ENCODE measurements at regions not wholly inside any gene's neighbourhood (a gene's known extent, or its start where the extent isn't known, plus 50 kb on each side); places are given as distances from the start of the nearest gene placed in this dataset.

DNA sequence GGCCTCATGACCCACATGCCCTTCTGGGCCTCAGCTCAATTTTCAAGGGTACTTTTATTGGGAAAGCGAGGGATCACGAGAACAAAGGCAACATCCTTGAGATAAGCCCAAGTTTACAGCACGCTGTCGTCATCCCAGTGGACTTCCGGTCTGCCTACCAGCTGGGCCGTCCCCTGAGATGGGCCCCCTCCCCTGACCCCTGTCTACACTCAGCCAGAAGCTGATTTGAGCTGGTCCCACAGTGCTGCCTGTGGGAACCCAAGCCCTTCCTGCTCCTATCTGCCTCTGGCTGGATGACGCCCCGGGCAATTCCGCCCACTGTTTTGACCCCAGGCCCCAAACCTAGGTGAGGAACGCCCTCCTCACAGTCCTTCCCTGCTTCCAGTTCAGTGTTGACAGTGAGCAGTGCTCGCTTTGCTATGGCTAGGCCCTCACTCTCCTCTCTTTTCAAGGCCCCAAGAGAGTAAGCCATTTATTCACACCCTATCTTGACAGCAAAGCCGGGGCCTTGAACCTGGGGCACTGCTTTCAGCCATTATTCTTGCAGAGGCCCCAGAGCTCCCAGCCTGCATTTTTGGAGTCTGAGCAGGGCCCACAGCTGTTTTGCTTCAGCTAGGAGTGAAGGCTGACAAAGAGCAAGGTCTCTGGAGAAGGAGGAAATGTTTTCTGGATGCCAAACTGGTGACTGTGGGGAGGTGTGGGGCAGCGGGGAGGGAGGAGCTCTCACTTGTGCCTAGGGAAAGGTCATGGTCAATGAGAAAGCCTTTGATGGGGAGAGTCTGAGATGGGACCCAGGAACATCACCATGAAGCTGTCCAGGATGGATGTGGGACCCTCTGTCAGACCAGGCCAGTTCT lies 164.6 kb upstream of the BCOR start:
- TF ChIP-seq CTCF (IDR thresholded peaks at IDR 0.05): no peak
- ATAC-seq: peak; percentile 24 to 59 (median 44)
- Histone ChIP-seq H3K9me3 (no peaks in the 10 kb centered on the region), H3K4me3 (no peak overlapping the region), H3K27me3 (peaks cover 0 to 27% (median 0%) of the 10 kb centered on the region in 7 donors), H3K4me1 (peaks cover 0 to 29% (median 3%) of the 10 kb centered on the region in 9 donors), H3K27ac (peak overlapping the region in 8 of 10 donors; percentile 5 to 68 (median 42)), H3K36me3 (no peaks in the 10 kb centered on the region)
- DNase-seq: peak; percentile 14 to 47
- intact Hi-C loops (cut with DNase I): loop anchor here in 8 of 10 donors (5.0 to 10.0 kb wide), 6 partner anchors 85 to 528 kb away; partner anchors contain the start of gene BCOR (in 3 of the 8)
- WGBS, 2 donors: 45 to 55% methylated on average over 13 of the region's 13 CpGs

GRCh38 chrX:40261833-40262156 lies 164.0 kb upstream of the BCOR start:
- TF ChIP-seq CTCF (IDR thresholded peaks at IDR 0.05): no peak
- Histone ChIP-seq H3K36me3 (no peaks in the 10 kb centered on the region), H3K9me3 (no peaks in the 10 kb centered on the region), H3K27me3 (peaks cover 0 to 21% (median 0%) of the 10 kb centered on the region in 7 donors), H3K27ac (peak overlapping the region in 3 of 10 donors; percentile 19 to 68 (median 48)), H3K4me1 (peaks cover 0 to 25% (median 2%) of the 10 kb centered on the region in 9 donors), H3K4me3 (no peak overlapping the region)
- DNase-seq (no peak), ATAC-seq (peak in 2 of 8 donors; percentile 16 to 20)
- intact Hi-C loops (cut with DNase I): loop anchor here in 8 of 10 donors (5.0 to 10.0 kb wide), 6 partner anchors 84 to 527 kb away; partner anchors contain the start of gene BCOR (in 3 of the 8)
- 81 to 83% methylated on average over 7 of the region's 7 CpGs for WGBS, 2 donors

- H3K27ac ChIP-seq: no peak overlapping the region
- no peak for TF ChIP-seq CTCF (IDR thresholded peaks at IDR 0.05)
- H3K9me3 ChIP-seq: no peaks in the 10 kb centered on the region
- WGBS, 2 donors: 76 to 78% methylated on average over 13 to 14 of the region's 14 CpGs
- DNase-seq: peak in 1 of 2 donors; percentile 19
- ATAC-seq: peak in 2 of 8 donors; percentile 19 to 28
- peaks cover 0 to 8% (median 0%) of the 10 kb centered on the region in 7 donors for H3K27me3 ChIP-seq
- intact Hi-C loops (cut with DNase I): loop anchor here in 8 of 10 donors (5.0 to 10.0 kb wide), 6 partner anchors 83 to 525 kb away; partner anchors contain the start of gene BCOR (in 3 of the 8)
- no peaks in the 10 kb centered on the region for H3K36me3 ChIP-seq
- H3K4me3 ChIP-seq: no peak overlapping the region
- H3K4me1 ChIP-seq: peaks cover 0 to 19% (median 0%) of the 10 kb centered on the region in 9 donors
Measured at GRCh38 chrX:40260146-40260747, 162.5 kb upstream of the BCOR start.

DNA sequence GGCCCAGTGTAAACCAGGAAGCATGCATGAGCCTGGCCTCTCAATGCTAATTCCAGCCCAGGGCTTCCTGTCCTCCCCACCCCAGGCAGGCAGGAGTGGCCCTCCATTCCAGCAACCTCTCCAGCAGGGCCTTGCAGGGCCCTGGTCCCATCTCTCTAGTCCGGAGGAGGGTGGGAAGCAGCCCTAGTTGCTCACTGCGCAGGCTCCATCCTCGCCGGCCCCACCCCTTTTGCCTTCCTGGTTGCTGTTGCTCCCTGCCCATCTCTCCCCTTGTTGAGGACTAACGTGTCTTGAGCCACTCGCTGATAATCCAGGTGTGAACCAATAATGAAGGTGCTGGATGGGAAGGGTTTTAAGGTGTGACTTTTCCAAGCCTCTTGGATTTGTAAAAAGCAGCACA lies 161.2 kb upstream of the BCOR start:
- Histone ChIP-seq H3K36me3 (no peaks in the 10 kb centered on the region), H3K27me3 (peaks cover 0 to 5% (median 0%) of the 10 kb centered on the region in 7 donors), H3K27ac (no peak overlapping the region), H3K4me3 (no peak overlapping the region), H3K9me3 (no peaks in the 10 kb centered on the region), H3K4me1 (peaks cover 0 to 19% (median 0%) of the 10 kb centered on the region in 9 donors)
- intact Hi-C loops (cut with DNase I): loop anchor here in 1 of 10 donors (10.0 kb wide), 1 partner anchor 74 kb away; no protein-coding TSS in a partner anchor
- no peak for TF ChIP-seq CTCF (IDR thresholded peaks at IDR 0.05)
- WGBS, 2 donors: 96 to 100% methylated on average over 4 to 6 of the region's 6 CpGs
- ATAC-seq: no peak
- DNase-seq: no peak
